Transverse colon (tissue), 3 donors: ENCODE measurements at regions not wholly inside any gene's neighbourhood (a gene's known extent, or its start where the extent isn't known, plus 50 kb on each side); places are given as distances from the start of the nearest gene placed in this dataset.

ENCODE experiments used
- EP300 ChIP-seq: sonication (generic); formaldehyde crosslinking; IDR thresholded peaks from one replicate; pipeline ENCODE4 v1.6.1; 2017; ENCODE audit warnings: antibody characterized with exemption, low read depth
- POLR2A ChIP-seq: fragments of 450-650 bp; IDR thresholded peaks from one replicate; pipeline ENCODE4 v1.6.1; 2016; ENCODE audit warnings: antibody characterized with exemption, mild to moderate bottlenecking, moderate library complexity
- TF ChIP-seq, protein P1 (sequence below), 5 experiments: fragments of 200-600 bp in 3 of 5; fragments of 450-650 bp in 2 of 5; sonication (generic) in 3 of 5; IDR thresholded peaks; 1 replicate in 2 of 5; 2 replicates in 3 of 5; pipeline ENCODE4 v1.5.1; 2016 to 2017; ENCODE audit warnings: antibody characterized with exemption in 5 of 5, inconsistent platforms in 3 of 5, mild to moderate bottlenecking in 2 of 5, moderate library complexity in 1 of 5

GRCh38 chr18:49678440-49678839 lies 116.6 kb downstream of the LIPG start:
- TF ChIP-seq EP300: no peak
- TF ChIP-seq, protein P1, sequence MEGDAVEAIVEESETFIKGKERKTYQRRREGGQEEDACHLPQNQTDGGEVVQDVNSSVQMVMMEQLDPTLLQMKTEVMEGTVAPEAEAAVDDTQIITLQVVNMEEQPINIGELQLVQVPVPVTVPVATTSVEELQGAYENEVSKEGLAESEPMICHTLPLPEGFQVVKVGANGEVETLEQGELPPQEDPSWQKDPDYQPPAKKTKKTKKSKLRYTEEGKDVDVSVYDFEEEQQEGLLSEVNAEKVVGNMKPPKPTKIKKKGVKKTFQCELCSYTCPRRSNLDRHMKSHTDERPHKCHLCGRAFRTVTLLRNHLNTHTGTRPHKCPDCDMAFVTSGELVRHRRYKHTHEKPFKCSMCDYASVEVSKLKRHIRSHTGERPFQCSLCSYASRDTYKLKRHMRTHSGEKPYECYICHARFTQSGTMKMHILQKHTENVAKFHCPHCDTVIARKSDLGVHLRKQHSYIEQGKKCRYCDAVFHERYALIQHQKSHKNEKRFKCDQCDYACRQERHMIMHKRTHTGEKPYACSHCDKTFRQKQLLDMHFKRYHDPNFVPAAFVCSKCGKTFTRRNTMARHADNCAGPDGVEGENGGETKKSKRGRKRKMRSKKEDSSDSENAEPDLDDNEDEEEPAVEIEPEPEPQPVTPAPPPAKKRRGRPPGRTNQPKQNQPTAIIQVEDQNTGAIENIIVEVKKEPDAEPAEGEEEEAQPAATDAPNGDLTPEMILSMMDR (IDR thresholded peaks at IDR 0.05): no peak
- no peak for TF ChIP-seq POLR2A
